DND-41 (cell line): ENCODE measurements at regions not wholly inside any gene's neighbourhood (a gene's known extent, or its start where the extent isn't known, plus 50 kb on each side); places are given as distances from the start of the nearest gene placed in this dataset.

Experiments
- ATAC-seq: fragments of 200-7000 bp; cut with Tn5 transposase; 3 replicates; pipeline ENCODE4 v1.9.1; 2021; ENCODE audit warnings: low read depth; ENCODE audit not compliant: insufficient read depth
- DNase-seq: peaks from one replicate; pipeline ENCODE4 v3.0.0-alpha.2; 2020
- H2AFZ ChIP-seq: 2 replicates; pipeline ENCODE4 v1.6.0; 2012; ENCODE audit warnings: low read depth, low read length
- H3K27ac ChIP-seq: 2 replicates; pipeline ENCODE4 v1.5.1; 2012; ENCODE audit warnings: low read length, inconsistent platforms
- H3K27me3 ChIP-seq: fragments of 200-600 bp; sonication (generic); 2 replicates; pipeline ENCODE4 v1.6.0; 2012; ENCODE audit warnings: low read length, mild to moderate bottlenecking, inconsistent platforms; ENCODE audit not compliant: insufficient read depth, poor library complexity
- H3K36me3 ChIP-seq: 2 replicates; pipeline ENCODE4 v1.5.1; 2012; ENCODE audit warnings: low read length, inconsistent platforms; ENCODE audit not compliant: insufficient read depth
- H3K4me1 ChIP-seq: 2 replicates; pipeline ENCODE4 v1.5.1; 2012; ENCODE audit warnings: mild to moderate bottlenecking, low read length; ENCODE audit not compliant: insufficient read depth
- H3K4me2 ChIP-seq: 2 replicates; pipeline ENCODE4 v1.6.0; 2012; ENCODE audit warnings: mild to moderate bottlenecking, moderate library complexity, low read length, inconsistent platforms; ENCODE audit not compliant: insufficient read depth
- H3K4me3 ChIP-seq, 2 experiments: fragments of 200-600 bp in 1 of 2; shearing (Covaris generic) in 1 of 2; 2 replicates each; pipeline ENCODE4 v1.5.1; 2012 to 2016; ENCODE audit warnings: inconsistent platforms in 2 of 2, low read length in 2 of 2, mild to moderate bottlenecking in 2 of 2, low read depth in 1 of 2, moderate library complexity in 1 of 2
- H3K79me2 ChIP-seq: 2 replicates; pipeline ENCODE4 v1.6.0; 2012; ENCODE audit warnings: low read length, inconsistent platforms; ENCODE audit not compliant: insufficient read depth
- H3K9ac ChIP-seq: 2 replicates; pipeline ENCODE4 v1.6.0; 2012; ENCODE audit warnings: low read depth, mild to moderate bottlenecking, inconsistent platforms, low read length, moderate library complexity
- H3K9me3 ChIP-seq: 2 replicates; pipeline ENCODE4 v1.5.1; 2012; ENCODE audit warnings: low read length, moderate library complexity, mild to moderate bottlenecking, inconsistent platforms; ENCODE audit not compliant: insufficient read depth, severe bottlenecking
- H4K20me1 ChIP-seq: 2 replicates; pipeline ENCODE4 v1.6.0; 2012; ENCODE audit warnings: low read length; ENCODE audit not compliant: insufficient read depth
- EZH2 ChIP-seq: IDR thresholded peaks from 3 replicates; pipeline ENCODE4 v1.6.1; 2012; ENCODE audit warnings: borderline replicate concordance, low read depth, mild to moderate bottlenecking, moderate library complexity, low read length, inconsistent platforms; ENCODE audit not compliant: severe bottlenecking
- TF ChIP-seq, protein P1 (sequence below): IDR thresholded peaks from 2 replicates; pipeline ENCODE4 v1.5.1; 2012; ENCODE audit warnings: borderline replicate concordance, low read length, moderate library complexity, mild to moderate bottlenecking; ENCODE audit not compliant: poor library complexity, severe bottlenecking; ENCODE audit errors: extremely low read depth

DNA sequence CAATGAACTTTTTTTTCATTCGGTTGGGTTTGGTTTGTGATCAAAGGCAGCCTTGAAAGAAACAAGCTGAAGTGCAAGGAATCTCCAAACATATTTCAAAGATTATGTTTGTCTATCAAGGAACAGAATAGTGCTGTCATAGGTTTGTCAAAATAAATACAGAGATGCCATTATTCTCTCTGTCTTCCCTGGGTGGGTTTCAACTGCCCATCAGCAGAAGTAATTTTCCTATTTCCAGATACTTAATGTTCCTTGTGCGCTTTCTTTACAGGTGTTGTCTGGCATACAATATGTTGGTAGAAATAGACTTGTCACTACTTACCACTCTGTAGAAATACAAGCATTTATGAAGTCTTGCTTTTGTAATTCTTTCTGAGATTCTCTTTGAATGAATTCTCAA lies 294.9 kb downstream of the PDHA2 start:
- Histone ChIP-seq H3K4me1 (no peaks in the 10 kb centered on the region), H3K27ac (no peak overlapping the region), H3K9ac (no peak overlapping the region), H3K4me3 (no peak overlapping the region), H3K27me3 (no peaks in the 10 kb centered on the region), H3K36me3 (no peaks in the 10 kb centered on the region), H3K9me3 (no peaks in the 10 kb centered on the region), H3K79me2 (no peaks in the 10 kb centered on the region), H2AFZ (no peak overlapping the region), H3K4me2 (no peak overlapping the region), H4K20me1 (no peaks in the 10 kb centered on the region)
- ATAC-seq = no peak
- TF ChIP-seq EZH2 = no peak
- TF ChIP-seq, protein P1, sequence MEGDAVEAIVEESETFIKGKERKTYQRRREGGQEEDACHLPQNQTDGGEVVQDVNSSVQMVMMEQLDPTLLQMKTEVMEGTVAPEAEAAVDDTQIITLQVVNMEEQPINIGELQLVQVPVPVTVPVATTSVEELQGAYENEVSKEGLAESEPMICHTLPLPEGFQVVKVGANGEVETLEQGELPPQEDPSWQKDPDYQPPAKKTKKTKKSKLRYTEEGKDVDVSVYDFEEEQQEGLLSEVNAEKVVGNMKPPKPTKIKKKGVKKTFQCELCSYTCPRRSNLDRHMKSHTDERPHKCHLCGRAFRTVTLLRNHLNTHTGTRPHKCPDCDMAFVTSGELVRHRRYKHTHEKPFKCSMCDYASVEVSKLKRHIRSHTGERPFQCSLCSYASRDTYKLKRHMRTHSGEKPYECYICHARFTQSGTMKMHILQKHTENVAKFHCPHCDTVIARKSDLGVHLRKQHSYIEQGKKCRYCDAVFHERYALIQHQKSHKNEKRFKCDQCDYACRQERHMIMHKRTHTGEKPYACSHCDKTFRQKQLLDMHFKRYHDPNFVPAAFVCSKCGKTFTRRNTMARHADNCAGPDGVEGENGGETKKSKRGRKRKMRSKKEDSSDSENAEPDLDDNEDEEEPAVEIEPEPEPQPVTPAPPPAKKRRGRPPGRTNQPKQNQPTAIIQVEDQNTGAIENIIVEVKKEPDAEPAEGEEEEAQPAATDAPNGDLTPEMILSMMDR = no peak
- DNase-seq = no peak

DNA sequence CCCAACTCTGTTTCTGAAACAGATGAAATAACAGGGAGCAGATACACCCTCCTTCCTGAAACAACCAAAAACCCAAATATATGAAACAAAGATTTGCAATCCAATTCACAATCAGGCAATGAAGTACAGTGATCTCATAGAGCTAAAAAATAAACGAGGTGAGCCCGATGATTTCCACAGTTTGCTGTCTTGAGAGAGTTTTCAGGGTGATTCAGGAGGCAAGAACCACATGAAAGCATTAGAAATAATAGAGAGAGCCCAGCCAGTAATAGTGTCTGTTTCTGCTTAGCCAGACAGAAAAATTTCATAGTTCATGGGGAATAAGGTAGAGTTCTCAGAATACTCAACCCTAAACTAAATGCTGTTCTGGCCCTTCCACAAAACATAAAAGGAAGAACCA lies 296.2 kb downstream of the PDHA2 start:
- TF ChIP-seq, protein P1 = no peak
- no peak for TF ChIP-seq EZH2
- Histone ChIP-seq H4K20me1 (no peaks in the 10 kb centered on the region), H3K4me1 (no peaks in the 10 kb centered on the region)

DNA sequence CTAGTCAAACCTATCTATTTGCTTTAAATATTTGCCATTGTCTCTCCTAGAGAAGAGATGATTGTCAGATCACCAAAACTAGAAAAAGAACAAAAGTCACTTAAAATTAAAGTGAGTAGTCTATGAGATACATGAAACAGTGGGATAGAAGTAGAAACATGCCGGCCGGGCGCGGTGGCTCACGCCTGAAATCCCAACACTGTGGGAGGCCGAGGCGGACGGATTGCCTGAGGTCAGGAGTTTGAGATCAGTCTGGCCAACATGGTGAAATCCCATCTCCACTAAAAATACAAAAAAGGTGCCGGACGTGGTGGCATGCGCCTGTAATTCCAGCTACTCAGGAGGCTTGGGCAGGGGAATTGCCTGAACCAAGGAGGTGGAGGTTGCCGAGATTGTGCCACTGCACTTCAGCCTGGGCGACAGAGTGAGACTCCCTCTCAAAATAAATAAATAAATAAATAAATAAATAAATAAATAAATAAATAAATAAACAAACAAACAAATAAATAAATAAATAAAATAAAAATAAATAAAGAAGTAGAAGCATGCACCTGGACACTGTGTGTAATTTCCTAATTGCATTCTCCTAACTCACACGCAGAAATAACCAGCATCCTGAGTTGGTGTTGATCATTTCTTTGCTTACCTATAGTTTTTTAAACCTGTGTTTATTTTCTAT lies 299.5 kb downstream of the PDHA2 start:
- ATAC-seq = no peak

More for the DNA sequence above, 296.2 kb downstream of the PDHA2 start:
- no peak for ATAC-seq
- H3K4me2 ChIP-seq = no peak overlapping the region
- no peak overlapping the region for H3K9ac ChIP-seq
- no peak overlapping the region for H3K4me3 ChIP-seq
- H2AFZ ChIP-seq = no peak overlapping the region
- H3K27me3 ChIP-seq = no peaks in the 10 kb centered on the region
- H3K36me3 ChIP-seq = no peaks in the 10 kb centered on the region
- no peaks in the 10 kb centered on the region for H3K79me2 ChIP-seq
- DNase-seq = no peak
- no peaks in the 10 kb centered on the region for H3K9me3 ChIP-seq
- no peak overlapping the region for H3K27ac ChIP-seq

More for the DNA sequence above, 299.5 kb downstream of the PDHA2 start:
- H3K27me3 ChIP-seq = no peaks in the 10 kb centered on the region
- H3K9ac ChIP-seq = no peak overlapping the region
- H3K27ac ChIP-seq = no peak overlapping the region
- no peaks in the 10 kb centered on the region for H3K4me1 ChIP-seq
- no peaks in the 10 kb centered on the region for H3K36me3 ChIP-seq
- no peaks in the 10 kb centered on the region for H4K20me1 ChIP-seq
- H3K79me2 ChIP-seq = no peaks in the 10 kb centered on the region
- no peak overlapping the region for H3K4me2 ChIP-seq
- no peak overlapping the region for H3K4me3 ChIP-seq
- no peak for DNase-seq
- TF ChIP-seq, protein P1 = no peak
- no peak for TF ChIP-seq EZH2
- H3K9me3 ChIP-seq = no peaks in the 10 kb centered on the region
- no peak overlapping the region for H2AFZ ChIP-seq
